ENCODE measurements at regions not wholly inside any gene's neighbourhood (a gene's known extent, or its start where the extent isn't known, plus 50 kb on each side); places are given as distances from the start of the nearest gene placed in this dataset.

- TF ChIP-seq, protein P1, sequence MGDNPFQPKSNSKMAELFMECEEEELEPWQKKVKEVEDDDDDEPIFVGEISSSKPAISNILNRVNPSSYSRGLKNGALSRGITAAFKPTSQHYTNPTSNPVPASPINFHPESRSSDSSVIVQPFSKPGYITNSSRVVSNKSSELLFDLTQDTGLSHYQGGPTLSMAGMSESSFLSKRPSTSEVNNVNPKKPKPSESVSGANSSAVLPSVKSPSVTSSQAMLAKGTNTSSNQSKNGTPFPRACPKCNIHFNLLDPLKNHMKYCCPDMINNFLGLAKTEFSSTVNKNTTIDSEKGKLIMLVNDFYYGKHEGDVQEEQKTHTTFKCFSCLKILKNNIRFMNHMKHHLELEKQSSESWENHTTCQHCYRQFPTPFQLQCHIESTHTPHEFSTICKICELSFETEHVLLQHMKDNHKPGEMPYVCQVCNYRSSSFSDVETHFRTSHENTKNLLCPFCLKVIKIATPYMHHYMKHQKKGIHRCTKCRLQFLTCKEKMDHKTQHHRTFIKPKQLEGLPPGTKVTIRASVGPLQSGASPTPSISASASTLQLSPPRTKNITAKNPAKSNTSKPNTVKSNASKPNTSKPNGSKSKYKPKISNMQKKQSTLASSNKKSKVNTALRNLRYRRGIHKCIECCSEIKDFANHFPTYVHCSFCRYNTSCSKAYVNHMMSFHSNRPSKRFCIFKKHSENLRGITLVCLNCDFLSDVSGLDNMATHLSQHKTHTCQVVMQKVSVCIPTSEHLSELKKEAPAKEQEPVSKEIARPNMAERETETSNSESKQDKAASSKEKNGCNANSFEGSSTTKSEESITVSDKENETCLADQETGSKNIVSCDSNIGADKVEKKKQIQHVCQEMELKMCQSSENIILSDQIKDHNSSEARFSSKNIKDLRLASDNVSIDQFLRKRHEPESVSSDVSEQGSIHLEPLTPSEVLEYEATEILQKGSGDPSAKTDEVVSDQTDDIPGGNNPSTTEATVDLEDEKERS (tag by site-specific recombination; IDR thresholded peaks at IDR 0.05): no peak
- TF ChIP-seq, protein P2, sequence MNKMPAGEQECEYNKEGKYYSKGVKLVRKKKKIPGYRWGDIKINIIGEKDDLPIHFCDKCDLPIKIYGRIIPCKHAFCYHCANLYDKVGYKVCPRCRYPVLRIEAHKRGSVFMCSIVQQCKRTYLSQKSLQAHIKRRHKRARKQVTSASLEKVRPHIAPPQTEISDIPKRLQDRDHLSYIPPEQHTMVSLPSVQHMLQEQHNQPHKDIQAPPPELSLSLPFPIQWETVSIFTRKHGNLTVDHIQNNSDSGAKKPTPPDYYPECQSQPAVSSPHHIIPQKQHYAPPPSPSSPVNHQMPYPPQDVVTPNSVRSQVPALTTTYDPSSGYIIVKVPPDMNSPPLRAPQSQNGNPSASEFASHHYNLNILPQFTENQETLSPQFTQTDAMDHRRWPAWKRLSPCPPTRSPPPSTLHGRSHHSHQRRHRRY (tag by site-specific recombination; IDR thresholded peaks at IDR 0.05): no peak
- TF ChIP-seq ZNF529 (tag by site-specific recombination; IDR thresholded peaks at IDR 0.05; ENCODE audit: insufficient replicate concordance): no peak
- TF ChIP-seq BCL11A (tag by site-specific recombination; IDR thresholded peaks at IDR 0.05; ENCODE audit: low read depth): no peak
Measured at GRCh38 chrX:39728025-39728424, 369.7 kb downstream of the BCOR start (continued).

DNA sequence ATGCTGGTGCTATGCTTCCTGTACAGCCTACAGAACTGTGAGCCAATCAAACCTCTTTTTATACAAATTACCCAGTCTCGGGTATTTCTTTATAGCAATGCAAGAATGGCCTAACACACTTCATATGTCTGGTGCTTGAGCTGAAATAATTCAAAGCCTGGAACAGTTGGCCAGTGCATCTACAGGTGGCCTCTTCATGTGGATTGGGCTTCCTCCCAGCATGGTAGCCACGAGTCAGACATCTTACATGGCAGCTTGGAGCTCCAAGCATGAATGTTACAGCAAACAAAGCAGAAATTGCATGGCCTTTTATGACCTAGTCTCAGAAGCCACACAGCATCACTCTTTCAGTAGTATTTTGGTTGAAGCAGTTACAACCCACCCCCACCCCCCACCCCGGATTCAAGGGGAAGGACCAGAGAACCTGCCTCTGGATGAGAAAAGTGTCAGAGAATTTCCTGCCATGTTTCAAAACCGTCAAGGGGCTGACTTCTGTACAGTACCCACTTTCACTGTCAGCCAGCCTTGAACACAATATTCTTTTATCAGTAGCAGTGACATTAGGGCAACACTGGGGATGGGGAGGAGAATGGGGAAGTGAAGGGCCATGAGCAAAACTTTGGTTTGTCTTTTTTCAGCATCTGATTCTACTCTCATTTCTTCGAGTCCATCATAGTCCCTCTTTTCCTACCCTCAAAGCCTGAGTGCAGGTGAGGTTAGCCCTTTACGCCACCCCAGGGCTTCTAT, 368.7 kb downstream of the BCOR start:
- Histone ChIP-seq H3K4me1 (ENCODE audit: control insufficient read depth, insufficient read depth, low read length) (peaks cover 4% of the 10 kb centered on the region; the same call in 1 of the 2 replicates), H3K36me3 (ENCODE audit: control insufficient read depth in 2 of 2, insufficient read depth in 1 of 2, low read length in 2 of 2) (no peaks in the 10 kb centered on the region), H3K4me3 (ENCODE audit: low read depth, low read length) (no peak overlapping the region), H3K27ac (ENCODE audit: extremely low read depth, low read depth, low read length) (no peak overlapping the region), H3K9me3 (ENCODE audit: control insufficient read depth, insufficient read depth, low read depth, low read length) (no peaks in the 10 kb centered on the region)
- ChIA-PET POLR2A (no interaction called here), CTCF (interaction anchor here (0.6 to 1.0 kb wide), 2 partner anchors 111 to 117 kb away, joined by 3 to 5 read pairs; no protein-coding TSS in a partner anchor)
- TF ChIP-seq SETDB1 (IDR thresholded peaks at IDR 0.05; ENCODE audit: insufficient read length, low read length) (peak; percentile 56), ZNF292 (tag by site-specific recombination; IDR thresholded peaks at IDR 0.05; ENCODE audit: borderline replicate concordance, low read depth) (no peak), GFI1B (tag by site-specific recombination; IDR thresholded peaks at IDR 0.05) (no peak), ZNF654 (tag by site-specific recombination; IDR thresholded peaks at IDR 0.05; ENCODE audit: low read depth) (no peak), WT1 (tag by site-specific recombination; IDR thresholded peaks at IDR 0.05) (no peak), SCRT2 (tag by site-specific recombination; IDR thresholded peaks at IDR 0.05) (peak; percentile 31; the same call in 1 of the 2 replicates), ZNF837 (tag by site-specific recombination; IDR thresholded peaks at IDR 0.05) (no peak)

DNA sequence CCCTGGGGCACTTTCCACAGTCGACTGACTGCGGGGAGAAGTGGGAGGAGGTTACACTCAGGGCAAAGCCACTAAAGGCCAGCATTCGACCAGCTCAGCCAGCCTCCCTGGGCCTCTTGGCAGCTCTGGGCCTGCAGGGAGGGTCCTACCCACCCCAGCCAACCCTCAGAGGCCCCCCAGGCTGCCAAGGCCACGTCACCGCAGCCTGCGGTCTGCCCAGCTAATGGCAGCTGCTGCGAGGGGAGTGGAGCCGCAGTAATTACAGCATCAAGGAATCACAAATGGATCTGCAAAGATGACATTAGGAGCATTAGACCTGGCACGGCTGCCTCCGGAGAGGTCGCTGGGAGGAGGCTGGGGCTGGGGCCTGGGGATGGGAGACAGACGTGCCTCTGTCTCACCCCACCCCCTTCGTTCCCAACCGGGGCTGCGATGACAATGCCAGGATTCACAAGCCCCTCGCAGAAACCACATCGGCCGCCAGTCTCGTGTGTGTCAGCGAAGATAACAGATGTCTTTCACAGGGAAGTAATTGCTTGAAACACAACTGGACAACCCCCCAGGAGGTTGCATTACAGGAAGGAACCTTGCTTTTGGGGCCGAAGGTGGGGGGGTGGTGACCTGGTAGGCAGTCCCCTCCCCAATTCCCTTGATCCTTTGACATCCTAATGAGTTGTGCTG, 367.6 kb downstream of the BCOR start:
- TF ChIP-seq ZNF211 (tag by site-specific recombination; IDR thresholded peaks at IDR 0.05; ENCODE audit: low read depth): no peak
- peak; percentile 65 for TF ChIP-seq ZNF341 (tag by site-specific recombination; IDR thresholded peaks at IDR 0.05; ENCODE audit: low read depth)
- no peak for TF ChIP-seq ZNF488 (tag by site-specific recombination; IDR thresholded peaks at IDR 0.05)
- no peak for TF ChIP-seq ZNF571 (tag by site-specific recombination; IDR thresholded peaks at IDR 0.05)
- no peak for TF ChIP-seq ZNF707 (tag by site-specific recombination; IDR thresholded peaks at IDR 0.05)
- TF ChIP-seq, protein P2 (tag by site-specific recombination; IDR thresholded peaks at IDR 0.05): no peak
- TF ChIP-seq ZNF266 (tag by site-specific recombination; IDR thresholded peaks at IDR 0.05; ENCODE audit: low read depth): no peak
- POLR2A ChIA-PET: interaction anchor here (0.6 kb wide), 1 partner anchor 368 kb away, joined by 3 read pairs; no protein-coding TSS in a partner anchor
- Histone ChIP-seq H3K36me3 (ENCODE audit: control insufficient read depth in 2 of 2, insufficient read depth in 1 of 2, low read length in 2 of 2) (no peaks in the 10 kb centered on the region), H3K9me3 (ENCODE audit: control insufficient read depth, insufficient read depth, low read depth, low read length) (no peaks in the 10 kb centered on the region), H3K27ac (ENCODE audit: extremely low read depth, low read depth, low read length) (no peak overlapping the region; the same call in 1 of the 2 replicates), H3K4me1 (ENCODE audit: control insufficient read depth, insufficient read depth, low read length) (peaks cover 4% of the 10 kb centered on the region; the same call in 1 of the 2 replicates), H3K4me3 (ENCODE audit: low read depth, low read length) (no peak overlapping the region)
- CTCF ChIA-PET: interaction anchor here (0.6 to 1.6 kb wide), 6 partner anchors 11 to 180 kb away, joined by 3 to 5 read pairs (median 3); no protein-coding TSS in a partner anchor

Measured in HEK293 (cell line).